ENCODE measurements at regions not wholly inside any gene's neighbourhood (a gene's known extent, or its start where the extent isn't known, plus 50 kb on each side); places are given as distances from the start of the nearest gene placed in this dataset.

DNA sequence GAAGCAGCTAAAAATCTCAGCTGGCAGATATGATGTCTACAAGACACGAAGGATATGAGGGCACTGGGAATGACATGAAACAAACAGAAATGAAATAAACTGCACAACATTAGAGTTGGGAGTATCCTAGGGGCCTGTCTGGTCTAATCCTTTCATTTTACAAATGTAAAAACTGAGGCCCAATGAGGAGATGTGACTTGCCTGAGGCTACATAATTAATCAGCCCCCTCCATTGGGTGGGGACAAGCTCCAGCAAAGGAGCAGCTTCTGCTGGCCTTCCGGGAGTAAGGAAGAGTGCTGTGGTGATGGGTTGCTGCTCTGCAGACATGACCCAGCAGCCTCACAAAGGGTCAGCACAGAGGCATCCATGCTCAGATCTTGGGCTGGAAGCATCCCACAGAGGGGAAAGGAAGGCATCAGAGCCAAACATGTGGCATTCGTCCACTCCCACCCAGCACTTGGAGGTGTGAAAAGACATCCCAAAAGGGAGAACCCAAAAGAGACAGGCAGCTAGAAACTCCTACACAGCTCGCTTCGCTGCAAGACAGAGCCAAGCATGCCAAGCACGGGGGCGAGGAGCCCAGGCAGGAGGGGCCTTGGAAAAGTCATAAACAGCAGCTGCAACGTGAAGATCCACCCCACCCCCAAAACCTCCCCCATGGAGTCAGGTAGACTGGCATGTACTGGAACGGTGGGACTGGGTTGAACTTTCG is 183.7 kb downstream of the UNC5CL start:
- H3K4me1 Mint-ChIP-seq = peaks cover 11% of the 10 kb centered on the region
- H3K36me3 Mint-ChIP-seq (ENCODE audit: low read depth) = no peaks in the 10 kb centered on the region
- H3K27ac Mint-ChIP-seq = no peak overlapping the region
- H3K27me3 Mint-ChIP-seq (ENCODE audit: low read depth) = peaks cover 4% of the 10 kb centered on the region
- H3K9me3 Mint-ChIP-seq = peaks cover 2% of the 10 kb centered on the region
- TF ChIP-seq, protein P1, sequence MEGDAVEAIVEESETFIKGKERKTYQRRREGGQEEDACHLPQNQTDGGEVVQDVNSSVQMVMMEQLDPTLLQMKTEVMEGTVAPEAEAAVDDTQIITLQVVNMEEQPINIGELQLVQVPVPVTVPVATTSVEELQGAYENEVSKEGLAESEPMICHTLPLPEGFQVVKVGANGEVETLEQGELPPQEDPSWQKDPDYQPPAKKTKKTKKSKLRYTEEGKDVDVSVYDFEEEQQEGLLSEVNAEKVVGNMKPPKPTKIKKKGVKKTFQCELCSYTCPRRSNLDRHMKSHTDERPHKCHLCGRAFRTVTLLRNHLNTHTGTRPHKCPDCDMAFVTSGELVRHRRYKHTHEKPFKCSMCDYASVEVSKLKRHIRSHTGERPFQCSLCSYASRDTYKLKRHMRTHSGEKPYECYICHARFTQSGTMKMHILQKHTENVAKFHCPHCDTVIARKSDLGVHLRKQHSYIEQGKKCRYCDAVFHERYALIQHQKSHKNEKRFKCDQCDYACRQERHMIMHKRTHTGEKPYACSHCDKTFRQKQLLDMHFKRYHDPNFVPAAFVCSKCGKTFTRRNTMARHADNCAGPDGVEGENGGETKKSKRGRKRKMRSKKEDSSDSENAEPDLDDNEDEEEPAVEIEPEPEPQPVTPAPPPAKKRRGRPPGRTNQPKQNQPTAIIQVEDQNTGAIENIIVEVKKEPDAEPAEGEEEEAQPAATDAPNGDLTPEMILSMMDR (IDR thresholded peaks at IDR 0.05; ENCODE audit: unreplicated experiment in 3 of 3) = no peak
- no peak overlapping the region for H3K4me3 Mint-ChIP-seq

DNA sequence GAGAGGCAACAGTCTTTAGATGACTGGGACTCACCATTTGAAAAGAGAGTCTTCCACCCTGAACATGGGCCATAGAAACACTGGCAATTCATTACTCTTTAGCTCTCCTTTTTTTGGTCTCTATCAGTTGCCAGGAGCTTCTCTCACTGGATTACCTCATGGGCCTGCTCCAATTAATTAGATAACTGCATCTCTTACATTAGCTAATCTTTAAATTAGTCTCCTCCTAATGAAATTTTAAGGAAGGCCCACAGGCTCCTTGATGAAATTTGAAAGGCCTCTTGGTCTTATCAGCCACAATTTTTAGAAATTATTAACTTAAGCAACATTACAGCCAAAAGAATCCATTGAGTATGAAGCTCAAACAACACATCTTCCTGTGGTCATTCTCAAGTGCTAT is 184.4 kb downstream of the UNC5CL start:
- TF ChIP-seq, protein P1 (IDR thresholded peaks at IDR 0.05; ENCODE audit: unreplicated experiment in 3 of 3) = no peak
- peaks cover 4% of the 10 kb centered on the region for H3K27me3 Mint-ChIP-seq (ENCODE audit: low read depth)
- peaks cover 16% of the 10 kb centered on the region for H3K4me1 Mint-ChIP-seq
- peaks cover 2% of the 10 kb centered on the region for H3K9me3 Mint-ChIP-seq
- H3K27ac Mint-ChIP-seq = no peak overlapping the region
- no peaks in the 10 kb centered on the region for H3K36me3 Mint-ChIP-seq (ENCODE audit: low read depth)
- no peak overlapping the region for H3K4me3 Mint-ChIP-seq

DNA sequence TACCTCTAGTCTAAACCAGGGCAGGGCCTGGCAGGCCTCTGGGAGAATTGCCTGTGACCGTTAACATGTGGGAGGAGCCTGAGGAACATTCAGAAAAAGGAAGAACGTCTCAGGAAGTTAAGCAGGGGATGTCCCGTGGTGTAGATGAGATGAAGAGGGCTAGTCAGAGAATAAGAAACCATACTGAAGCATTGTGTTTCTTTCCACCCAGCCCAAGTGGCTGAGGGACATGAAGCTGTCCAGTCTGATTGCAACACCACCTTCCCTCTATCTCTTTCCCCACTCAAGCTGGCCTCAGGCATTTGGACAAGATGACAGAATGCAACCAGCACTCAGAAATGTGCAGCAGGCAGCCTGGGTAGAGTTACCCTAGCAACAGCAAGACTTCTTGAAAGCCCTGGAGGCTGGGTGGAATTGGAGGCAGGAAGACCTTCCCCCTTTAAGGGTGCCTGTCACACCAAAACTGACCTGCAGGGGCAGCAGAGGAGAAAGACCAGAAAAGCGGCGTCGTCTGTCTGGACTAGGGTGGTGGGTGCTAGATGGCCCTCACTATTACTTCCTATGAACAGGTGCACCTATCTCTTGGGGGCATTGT is 186.1 kb downstream of the UNC5CL start:
- TF ChIP-seq, protein P1 (IDR thresholded peaks at IDR 0.05; ENCODE audit: unreplicated experiment in 3 of 3) = peak in 2 of 3 experiments; percentile 22 to 37
- Mint-ChIP-seq H3K4me1 (peaks cover 20% of the 10 kb centered on the region), H3K36me3 (ENCODE audit: low read depth) (no peaks in the 10 kb centered on the region), H3K4me3 (no peak overlapping the region), H3K27ac (no peak overlapping the region), H3K27me3 (ENCODE audit: low read depth) (peaks cover 9% of the 10 kb centered on the region), H3K9me3 (no peaks in the 10 kb centered on the region)

DNA sequence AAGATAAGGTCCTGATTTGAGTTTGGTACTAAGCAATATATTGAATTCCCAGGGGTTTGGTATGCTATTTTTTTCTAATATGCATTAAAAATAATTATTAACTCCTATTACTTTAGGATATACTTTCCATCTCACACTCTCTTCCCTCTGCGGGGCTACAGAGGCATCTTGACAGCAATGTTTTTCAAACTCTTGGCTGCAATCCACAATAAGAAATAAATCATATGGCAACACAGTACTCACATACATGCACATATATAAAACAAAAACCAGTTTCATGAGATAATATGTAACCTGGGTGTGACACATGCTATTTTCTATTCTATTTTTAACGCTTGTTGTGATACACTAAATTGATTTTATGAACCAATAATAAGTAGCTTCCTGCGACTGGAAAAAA is 189.5 kb downstream of the UNC5CL start:
- peaks cover 8% of the 10 kb centered on the region for H3K27me3 Mint-ChIP-seq (ENCODE audit: low read depth)
- H3K27ac Mint-ChIP-seq = no peak overlapping the region
- no peaks in the 10 kb centered on the region for H3K9me3 Mint-ChIP-seq
- no peaks in the 10 kb centered on the region for H3K36me3 Mint-ChIP-seq (ENCODE audit: low read depth)
- TF ChIP-seq, protein P1 (IDR thresholded peaks at IDR 0.05; ENCODE audit: unreplicated experiment in 3 of 3) = no peak
- H3K4me1 Mint-ChIP-seq = peaks cover 11% of the 10 kb centered on the region
- H3K4me3 Mint-ChIP-seq = no peak overlapping the region

DNA sequence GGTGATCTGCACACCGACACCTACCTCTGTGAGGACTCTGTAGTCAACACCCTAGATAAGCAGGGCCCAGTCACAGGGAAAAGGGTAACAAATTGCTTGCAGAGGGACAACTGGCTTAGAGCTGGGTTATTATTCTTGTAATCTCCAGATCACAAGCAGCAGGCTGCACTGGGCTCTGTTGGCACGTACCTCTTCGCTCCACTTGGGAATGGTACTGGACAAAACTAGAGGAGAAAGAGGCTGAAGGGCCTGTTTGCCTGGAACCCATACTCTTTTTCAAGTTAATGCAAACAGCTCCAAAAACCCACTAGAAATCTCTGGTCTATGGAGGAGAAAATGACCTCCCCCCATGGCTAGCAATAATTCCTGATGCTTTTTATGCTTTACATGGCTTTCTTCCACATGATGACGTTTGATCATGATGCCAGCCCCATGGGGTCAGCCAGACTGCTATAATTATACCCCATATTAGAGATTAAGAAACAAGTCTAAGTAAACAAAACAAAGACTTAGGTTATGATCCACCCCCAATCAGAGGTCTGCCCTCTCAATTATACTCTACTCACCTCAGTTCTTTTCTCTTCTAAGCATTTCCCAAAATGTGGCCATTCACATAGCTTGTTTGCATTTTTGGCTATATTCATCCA is 190.0 kb downstream of the UNC5CL start:
- peaks cover 17% of the 10 kb centered on the region for H3K4me1 Mint-ChIP-seq
- no peak overlapping the region for H3K27ac Mint-ChIP-seq
- TF ChIP-seq, protein P1 (IDR thresholded peaks at IDR 0.05; ENCODE audit: unreplicated experiment in 3 of 3) = no peak
- no peak overlapping the region for H3K4me3 Mint-ChIP-seq
- H3K27me3 Mint-ChIP-seq (ENCODE audit: low read depth) = peaks cover 8% of the 10 kb centered on the region
- no peaks in the 10 kb centered on the region for H3K36me3 Mint-ChIP-seq (ENCODE audit: low read depth)
- H3K9me3 Mint-ChIP-seq = no peaks in the 10 kb centered on the region
